Cardiac muscle cell (in vitro differentiated cells and primary cell): ENCODE measurements at regions not wholly inside any gene's neighbourhood (a gene's known extent, or its start where the extent isn't known, plus 50 kb on each side); places are given as distances from the start of the nearest gene placed in this dataset.

Experiments
- DNase-seq, 2 donors: peaks; one replicate each; pipeline versions ENCODE4 v3.0.0 to v3.0.0-alpha.2; 2010 to 2017; ENCODE audit warnings: low read depth in 1 of 2, low spot score in 1 of 2
- H3K27ac ChIP-seq: fragments of 200-600 bp; sonication (generic); 2 replicates; pipeline ENCODE4 v1.5.1; 2016
- H3K27me3 ChIP-seq: fragments of 200-600 bp; sonication (generic); 2 replicates; pipeline ENCODE4 v1.6.0; 2016; ENCODE audit warnings: control low read depth
- H3K36me3 ChIP-seq: fragments of 200-600 bp; sonication (generic); 2 replicates; pipeline ENCODE4 v1.5.1; 2016; ENCODE audit warnings: control low read depth
- H3K4me1 ChIP-seq: fragments of 200-600 bp; sonication (generic); 2 replicates; pipeline ENCODE4 v1.8.1; 2017; ENCODE audit warnings: low read depth, mild to moderate bottlenecking, mixed run types
- H3K4me3 ChIP-seq: fragments of 200-600 bp; sonication (generic); 2 replicates; pipeline ENCODE4 v1.5.1; 2016; ENCODE audit warnings: mild to moderate bottlenecking
- H3K9me3 ChIP-seq: fragments of 200-600 bp; sonication (generic); 2 replicates; pipeline ENCODE4 v1.5.1; 2017; ENCODE audit warnings: low read depth, mild to moderate bottlenecking, control low read depth
- CTCF ChIP-seq: IDR thresholded peaks from 2 replicates; pipeline ENCODE4 v1.5.1; 2012; ENCODE audit warnings: low read depth, mild to moderate bottlenecking, low read length

- Histone ChIP-seq H3K27ac (no peak overlapping the region), H3K27me3 (peaks cover 9% of the 10 kb centered on the region), H3K9me3 (no peaks in the 10 kb centered on the region), H3K36me3 (no peaks in the 10 kb centered on the region), H3K4me3 (no peak overlapping the region), H3K4me1 (peaks cover 4% of the 10 kb centered on the region)
- no peak for DNase-seq
- TF ChIP-seq CTCF = no peak
Measured at GRCh38 chr3:14256561-14257342, 78.1 kb downstream of the LSM3 start.

- Histone ChIP-seq H3K4me3 (no peak overlapping the region), H3K4me1 (peaks cover 4% of the 10 kb centered on the region), H3K27me3 (no peaks in the 10 kb centered on the region), H3K27ac (no peak overlapping the region), H3K36me3 (no peaks in the 10 kb centered on the region), H3K9me3 (no peaks in the 10 kb centered on the region)
- no peak for DNase-seq
- TF ChIP-seq CTCF = no peak
Measured at GRCh38 chr3:14258906-14259904, 80.6 kb downstream of the LSM3 start.

- H3K9me3 ChIP-seq = no peaks in the 10 kb centered on the region
- TF ChIP-seq CTCF = no peak
- H3K27me3 ChIP-seq = no peaks in the 10 kb centered on the region
- peaks cover 4% of the 10 kb centered on the region for H3K4me1 ChIP-seq
- H3K36me3 ChIP-seq = no peaks in the 10 kb centered on the region
- no peak for DNase-seq
- H3K27ac ChIP-seq = no peak overlapping the region
- H3K4me3 ChIP-seq = no peak overlapping the region
Measured at GRCh38 chr3:14260463-14260862, 81.8 kb downstream of the LSM3 start.

- Histone ChIP-seq H3K36me3 (no peaks in the 10 kb centered on the region), H3K9me3 (no peaks in the 10 kb centered on the region), H3K27ac (no peak overlapping the region), H3K4me3 (no peak overlapping the region), H3K27me3 (no peaks in the 10 kb centered on the region), H3K4me1 (peaks cover 4% of the 10 kb centered on the region)
- TF ChIP-seq CTCF = peak; percentile 99
- peak; percentile 88 to 89 for DNase-seq
Measured at GRCh38 chr3:14261229-14261628, 82.6 kb downstream of the LSM3 start.

GRCh38 chr3:14262212-14262611 is 83.6 kb downstream of the LSM3 start:
- no peak for TF ChIP-seq CTCF
- H3K27me3 ChIP-seq = no peaks in the 10 kb centered on the region

More at GRCh38 chr3:14262212-14262611, 83.6 kb downstream of the LSM3 start:
- H3K4me3 ChIP-seq = no peak overlapping the region
- peaks cover 3% of the 10 kb centered on the region for H3K4me1 ChIP-seq
- no peaks in the 10 kb centered on the region for H3K9me3 ChIP-seq
- H3K27ac ChIP-seq = no peak overlapping the region
- peak in 1 of 2 donors; percentile 27 for DNase-seq
- H3K36me3 ChIP-seq = no peaks in the 10 kb centered on the region
